ENCODE measurements at regions not wholly inside any gene's neighbourhood (a gene's known extent, or its start where the extent isn't known, plus 50 kb on each side); places are given as distances from the start of the nearest gene placed in this dataset.
"Not testable (repeated sequence)": the region's sequence is repeated elsewhere in the genome, so short reads cannot be mapped to it uniquely, and the experiment has no call there.

- no peak for DNase-seq
These were observed 111.4 kb downstream of the COPS8 start for GRCh38 chr2:237196866-237197618.

DNA sequence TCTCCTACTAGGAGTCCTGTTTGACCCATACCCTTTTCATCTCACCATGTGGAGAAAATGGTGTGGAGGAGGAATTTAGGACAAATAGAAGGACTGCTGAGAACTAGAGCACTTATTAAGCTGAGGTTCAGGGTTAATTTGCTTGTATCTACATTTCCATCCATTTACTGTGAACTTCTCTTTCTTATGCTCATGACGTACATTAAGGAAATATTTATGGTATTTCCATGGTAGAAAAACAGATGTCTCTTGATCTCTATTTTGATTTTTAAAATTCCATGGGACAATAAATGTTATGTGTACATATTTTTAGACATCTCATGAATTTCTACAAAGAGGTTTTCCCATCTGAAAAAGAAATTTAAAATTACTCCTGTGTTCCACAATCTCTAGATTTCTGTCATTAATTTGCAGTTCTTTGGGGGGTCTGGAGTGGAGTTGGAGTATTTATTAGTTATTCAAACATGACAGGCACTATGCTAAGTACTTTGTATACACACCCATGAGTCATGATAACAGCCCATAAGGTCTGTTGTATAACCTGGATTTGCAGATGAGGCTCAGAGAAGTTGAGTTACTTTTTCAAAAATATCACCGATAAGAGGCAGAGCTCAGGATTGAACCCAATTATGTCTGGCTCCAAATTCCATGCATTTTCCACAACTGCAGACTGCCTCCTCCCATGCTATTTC is 112.6 kb downstream of the COPS8 start:
- no peak for DNase-seq

DNA sequence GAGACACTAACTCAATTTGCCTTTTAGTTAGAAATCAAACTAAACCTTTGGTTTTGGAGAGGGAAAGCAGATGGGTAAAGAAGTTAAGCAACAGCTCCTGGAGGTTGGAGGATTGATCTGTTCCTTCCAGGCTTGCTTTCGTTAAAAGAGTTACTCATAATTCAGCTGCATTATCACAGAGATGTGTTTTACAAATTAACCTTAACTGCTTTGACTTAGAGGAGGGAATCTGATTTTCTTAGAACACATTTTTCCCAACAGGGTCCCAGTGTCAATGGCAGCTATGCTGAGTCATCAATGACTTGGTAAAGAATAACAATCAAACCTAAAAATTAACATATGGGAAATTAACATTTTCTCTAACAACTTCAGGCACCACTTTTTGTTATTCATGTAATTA is 113.4 kb downstream of the COPS8 start:
- DNase-seq = no peak

DNA sequence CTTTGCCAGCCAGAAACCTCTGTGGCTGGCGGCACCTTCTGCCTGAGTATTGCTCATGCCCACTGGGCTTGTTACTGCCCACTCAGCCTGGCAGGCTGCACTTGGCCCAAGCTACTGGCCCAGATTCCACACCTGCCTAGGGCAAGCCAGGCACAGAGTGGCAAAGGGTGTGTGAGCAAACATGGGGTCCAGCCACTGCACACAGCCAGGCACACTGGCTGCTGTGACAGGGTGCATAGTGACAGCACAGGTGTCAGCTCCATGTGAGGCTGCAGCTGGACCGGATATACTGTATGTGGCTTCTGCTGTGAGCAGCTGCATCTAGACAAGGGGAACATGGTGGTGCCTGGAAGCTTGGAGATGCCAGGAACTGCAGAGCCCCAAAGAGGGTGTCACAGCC is 113.9 kb downstream of the COPS8 start:
- DNase-seq = no peak

DNA sequence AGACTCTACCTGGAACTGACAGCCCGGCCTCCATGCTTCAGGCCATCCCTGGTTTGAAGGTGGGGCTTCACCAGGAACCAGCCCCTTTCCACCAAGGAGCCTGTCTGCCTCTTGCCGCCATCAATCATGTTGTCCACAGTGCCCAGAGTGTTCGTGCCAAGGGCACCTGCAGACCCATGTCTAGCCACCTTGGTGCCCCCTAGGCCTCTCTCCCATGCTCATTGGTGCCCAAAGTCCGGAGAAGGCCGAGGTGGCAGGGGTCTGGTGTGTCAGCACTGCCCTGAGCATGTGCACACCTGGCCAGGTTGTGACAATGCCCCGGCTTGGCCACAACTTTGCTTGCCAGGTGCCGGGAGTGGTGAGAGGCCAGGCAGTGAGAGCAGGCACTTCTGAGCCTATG is 114.8 kb downstream of the COPS8 start:
- no peak for DNase-seq

- no peak for DNase-seq
These were observed 116.0 kb downstream of the COPS8 start for GRCh38 chr2:237201461-237202287.

DNA sequence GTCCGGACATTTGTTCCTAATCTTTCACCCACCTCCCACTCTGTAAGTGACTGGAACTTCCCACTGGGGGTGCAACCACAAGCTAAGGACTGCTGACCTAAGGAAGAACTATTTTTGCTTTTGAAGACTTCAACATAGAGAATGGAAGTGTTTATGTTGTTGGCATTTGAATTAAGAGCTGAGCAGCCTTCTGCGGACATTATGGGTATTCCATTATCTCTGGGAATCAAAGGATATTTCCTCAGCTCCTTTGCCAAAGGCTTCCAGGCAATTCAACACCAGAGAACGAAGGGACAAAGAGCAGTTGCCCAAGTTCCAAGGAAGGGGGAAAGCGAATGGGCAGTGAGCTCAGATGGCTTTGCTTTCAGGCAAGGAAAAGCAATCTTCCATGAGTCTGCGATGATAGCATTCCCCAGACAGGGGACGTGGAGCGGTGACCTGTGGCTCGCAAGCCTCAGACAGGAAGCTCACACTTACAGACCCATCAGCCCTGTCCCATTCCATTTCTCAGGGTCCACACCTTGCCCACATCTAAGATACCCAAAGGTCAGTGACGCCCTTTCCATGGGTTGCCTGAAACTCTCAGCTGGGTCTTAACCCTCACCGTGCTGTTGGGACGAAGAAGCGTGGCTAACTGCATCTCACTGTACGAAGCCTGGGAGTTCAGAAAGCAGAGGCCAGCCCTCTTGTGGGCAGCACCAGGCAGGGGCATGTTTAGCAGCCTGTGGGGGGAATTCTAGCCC is 116.8 kb downstream of the COPS8 start:
- DNase-seq = no peak

- no peak for DNase-seq
These were observed 119.4 kb downstream of the COPS8 start for GRCh38 chr2:237205043-237205541.

DNA sequence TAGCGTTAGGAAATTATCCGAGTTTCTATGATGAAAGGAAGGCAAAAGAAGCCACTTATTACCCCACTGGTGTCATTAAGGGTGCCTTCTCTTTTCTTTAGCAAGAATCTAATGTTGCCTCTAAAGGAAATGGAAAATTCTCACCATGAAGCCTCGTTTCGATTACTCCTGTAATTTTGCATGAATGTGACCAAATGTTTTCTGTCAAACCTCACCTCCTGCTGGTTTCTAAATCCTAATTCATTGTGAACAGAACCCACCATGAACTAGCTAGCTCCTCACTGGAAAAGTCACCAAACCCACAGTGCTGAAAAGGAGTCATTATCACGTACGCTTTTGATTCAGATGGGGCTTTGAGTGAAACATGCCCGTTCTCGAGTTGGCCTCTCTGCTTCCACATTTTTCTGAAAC is 119.9 kb downstream of the COPS8 start:
- no peak for DNase-seq

GRCh38 chr2:237207646-237208045 is 122.0 kb downstream of the COPS8 start:
- no peak for DNase-seq

- DNase-seq = no peak
These were observed 122.9 kb downstream of the COPS8 start for GRCh38 chr2:237208373-237209260.

DNA sequence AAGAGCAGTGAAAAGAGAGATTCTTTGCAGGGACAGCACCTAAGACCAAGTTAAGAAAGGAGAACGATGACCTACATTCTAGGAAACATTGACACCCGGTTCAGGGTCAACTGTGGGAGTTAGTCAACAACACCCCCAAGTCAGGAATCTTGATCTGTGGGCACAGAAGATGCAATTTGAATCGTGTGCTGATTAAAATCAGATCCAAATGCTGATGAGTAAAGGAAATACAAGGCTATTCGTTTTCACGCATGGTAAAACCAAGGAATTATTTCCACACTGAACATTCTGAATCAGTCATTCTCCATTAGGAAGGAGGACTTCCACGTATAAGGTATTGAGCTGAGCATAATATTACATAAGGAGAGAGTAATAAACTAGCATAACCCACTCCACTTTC is 124.2 kb downstream of the COPS8 start:
- no peak for DNase-seq

DNA sequence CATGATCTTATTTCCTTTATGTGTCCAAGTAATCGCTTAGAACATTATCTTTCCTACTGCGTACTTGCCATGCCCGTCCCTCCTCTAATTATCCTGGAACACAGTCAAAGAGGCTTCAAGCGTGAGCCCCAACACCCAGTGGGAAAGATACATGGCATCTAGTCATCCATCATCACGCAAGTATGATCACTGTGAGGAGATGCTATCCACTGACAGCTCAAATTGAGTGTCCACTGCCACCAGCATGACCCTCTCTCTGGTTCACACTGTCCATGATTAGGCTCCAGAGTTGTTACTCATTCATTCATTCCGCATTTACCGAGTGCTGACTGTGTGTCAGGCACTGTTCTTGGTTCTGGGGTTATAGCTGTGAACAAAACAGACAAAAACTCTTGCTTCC is 124.6 kb downstream of the COPS8 start:
- DNase-seq = no peak

- no peak for DNase-seq
These were observed 125.1 kb downstream of the COPS8 start for GRCh38 chr2:237210763-237211162.

DNA sequence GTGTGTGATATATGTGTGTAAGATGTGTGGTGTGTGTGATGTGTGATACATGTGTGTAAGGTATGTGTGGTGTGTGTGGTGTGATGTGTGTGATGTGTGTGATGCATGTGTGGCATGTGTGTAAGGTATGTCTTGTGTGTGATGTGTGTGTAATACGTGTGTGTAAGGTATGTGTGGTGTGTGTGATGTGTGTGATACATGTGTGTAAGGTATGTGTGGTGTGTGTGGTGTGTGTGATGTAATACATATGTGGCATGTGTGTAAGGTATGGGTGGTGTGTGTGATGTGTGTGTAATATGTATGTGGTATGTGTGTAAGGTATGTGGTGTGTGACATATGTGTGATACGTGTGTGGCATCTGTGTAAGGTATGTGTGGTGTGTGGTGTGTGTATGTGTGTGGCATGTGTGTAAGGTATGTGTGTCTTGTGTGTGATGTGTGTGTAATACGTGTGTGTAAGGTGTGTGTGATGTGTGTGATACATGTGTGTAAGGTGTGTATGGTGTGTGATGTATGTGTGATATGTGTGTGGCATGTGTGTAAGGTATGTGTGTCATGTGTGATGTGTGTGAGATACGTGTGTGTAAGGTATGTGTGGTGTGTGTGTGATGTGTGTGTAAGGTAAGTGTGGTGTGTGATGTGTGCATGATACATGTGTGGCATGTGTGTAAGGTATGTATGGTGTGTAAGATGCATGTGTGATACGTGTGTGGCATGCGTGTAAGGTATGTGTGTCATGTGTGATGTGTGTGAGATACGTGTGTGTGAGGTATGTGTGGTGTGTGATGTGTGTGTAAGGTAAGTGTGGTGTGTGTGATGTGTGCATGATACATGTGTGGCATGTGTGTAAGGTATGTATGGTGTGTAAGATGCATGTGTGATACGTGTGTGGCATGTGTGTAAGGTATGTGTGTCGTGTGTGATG is 126.9 kb downstream of the COPS8 start:
- not testable (repeated sequence) for DNase-seq

DNA sequence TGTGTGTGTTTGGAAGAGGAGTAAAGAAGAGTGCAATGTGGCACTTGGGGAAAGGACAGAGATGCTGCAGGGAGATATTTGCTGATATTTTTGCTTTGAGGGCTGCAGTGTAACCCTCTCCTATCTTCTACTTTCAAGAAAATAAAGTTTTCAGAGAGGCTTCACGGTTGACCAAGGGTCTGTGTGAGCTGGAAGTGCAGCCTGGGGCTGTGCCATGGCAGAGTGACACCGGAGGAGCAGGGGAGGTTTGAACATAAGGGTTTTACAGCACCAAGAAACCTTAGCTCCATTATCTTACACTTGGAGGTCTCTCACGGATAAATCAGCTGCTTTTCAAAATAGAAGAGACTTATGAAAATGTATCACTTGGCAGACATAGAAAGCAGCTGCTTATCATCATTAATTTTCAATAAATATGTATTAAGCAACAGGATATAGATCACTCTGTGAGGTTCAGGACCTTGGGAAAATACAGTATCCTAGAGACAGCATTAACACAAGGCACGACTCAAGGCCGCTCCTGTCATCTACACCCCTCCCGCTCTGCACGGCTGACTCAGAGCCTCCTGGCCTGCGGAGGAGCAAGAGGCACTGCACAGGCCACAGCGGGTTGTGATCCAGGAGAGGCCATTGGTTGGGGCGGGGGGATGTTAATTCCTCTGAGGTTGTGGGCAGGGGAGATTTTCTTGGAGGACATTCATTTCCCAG is 127.8 kb downstream of the COPS8 start:
- DNase-seq = no peak

- DNase-seq = no peak
These were observed 128.5 kb downstream of the COPS8 start for GRCh38 chr2:237214030-237214675.

DNA sequence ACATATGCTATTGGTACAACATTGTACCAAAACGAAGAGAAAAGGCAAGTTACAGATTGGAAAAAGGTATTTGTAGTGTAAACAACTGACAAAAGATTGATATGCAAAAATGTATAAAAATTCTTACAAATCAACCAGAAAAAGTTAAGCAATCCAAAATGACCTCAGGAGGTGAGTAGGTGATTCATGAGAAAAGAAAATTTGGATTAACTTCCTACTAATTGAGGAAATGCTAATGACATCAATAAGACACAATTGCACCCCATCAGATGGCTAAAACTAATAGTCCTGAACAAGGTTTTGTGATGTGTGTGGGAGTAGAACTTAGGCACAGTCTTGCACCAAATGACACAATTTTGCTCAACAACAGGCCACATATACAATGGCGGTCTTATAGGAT is 129.3 kb downstream of the COPS8 start:
- DNase-seq = no peak

Measured in occipital lobe (tissue), 1 donor.